H9 (cell line): ENCODE measurements at regions not wholly inside any gene's neighbourhood (a gene's known extent, or its start where the extent isn't known, plus 50 kb on each side); places are given as distances from the start of the nearest gene placed in this dataset.

Source experiments
- DNase-seq: peaks from one replicate; pipeline ENCODE4 v3.0.0-alpha.2; 2017
- H2AFZ ChIP-seq: one replicate; pipeline ENCODE4 v1.6.1; 2013; ENCODE audit warnings: mild to moderate bottlenecking, low read length, control low read depth, moderate library complexity
- H2AK5ac ChIP-seq: 2 replicates; pipeline ENCODE4 v1.6.1; 2013; ENCODE audit warnings: low read length, control low read depth, mixed read lengths; ENCODE audit not compliant: insufficient read length
- H2BK120ac ChIP-seq: one replicate; pipeline ENCODE4 v1.6.1; 2013; ENCODE audit warnings: low read depth, mild to moderate bottlenecking, low read length, control low read depth, inconsistent platforms; ENCODE audit not compliant: poor library complexity, severe bottlenecking
- H2BK12ac ChIP-seq: 2 replicates; pipeline ENCODE4 v1.6.1; 2013; ENCODE audit warnings: low read length, control low read depth, mixed read lengths, low read depth; ENCODE audit not compliant: insufficient read length
- H2BK15ac ChIP-seq: 2 replicates; pipeline ENCODE4 v1.6.1; 2013; ENCODE audit warnings: low read depth, low read length, control low read depth
- H2BK20ac ChIP-seq: one replicate; pipeline ENCODE4 v1.6.1; 2013; ENCODE audit warnings: low read depth, mild to moderate bottlenecking, low read length, control low read depth, inconsistent platforms; ENCODE audit not compliant: poor library complexity, severe bottlenecking
- H2BK5ac ChIP-seq: 2 replicates; pipeline ENCODE4 v1.6.1; 2013; ENCODE audit warnings: low read length, control low read depth, mixed read lengths; ENCODE audit not compliant: insufficient read length
- H3K14ac ChIP-seq: 2 replicates; pipeline ENCODE4 v1.6.1; 2013; ENCODE audit warnings: low read length, control low read depth; ENCODE audit not compliant: insufficient read depth
- H3K18ac ChIP-seq: 2 replicates; pipeline ENCODE4 v1.6.1; 2013; ENCODE audit warnings: low read depth, mild to moderate bottlenecking, mixed read lengths, low read length, control low read depth; ENCODE audit not compliant: insufficient read length
- H3K23ac ChIP-seq: 2 replicates; pipeline ENCODE4 v1.6.1; 2013; ENCODE audit warnings: low read length, control low read depth, mixed read lengths, low read depth; ENCODE audit not compliant: insufficient read length
- H3K23me2 ChIP-seq: 2 replicates; pipeline ENCODE4 v1.6.1; 2013; ENCODE audit warnings: low read depth, mild to moderate bottlenecking, mixed read lengths, low read length, control low read depth; ENCODE audit not compliant: insufficient read length, poor library complexity, severe bottlenecking
- H3K27ac ChIP-seq: 2 replicates; pipeline ENCODE4 v1.5.1; 2013; ENCODE audit warnings: low read length, control low read depth, mixed read lengths, low read depth; ENCODE audit not compliant: insufficient read length
- H3K27me3 ChIP-seq: 2 replicates; pipeline ENCODE4 v1.6.1; 2013; ENCODE audit warnings: low read length, control low read depth, inconsistent platforms; ENCODE audit not compliant: insufficient read depth
- H3K4ac ChIP-seq: 2 replicates; pipeline ENCODE4 v1.6.1; 2013; ENCODE audit warnings: low read depth, mild to moderate bottlenecking, control low read depth, inconsistent platforms, low read length, moderate library complexity
- H3K4me1 ChIP-seq: 2 replicates; pipeline ENCODE4 v1.6.1; 2013; ENCODE audit warnings: low read length, control low read depth, inconsistent platforms; ENCODE audit not compliant: insufficient read depth
- H3K4me2 ChIP-seq: 2 replicates; pipeline ENCODE4 v1.6.1; 2013; ENCODE audit warnings: low read length, control low read depth, mixed read lengths; ENCODE audit not compliant: insufficient read length, insufficient read depth
- H3K56ac ChIP-seq: 2 replicates; pipeline ENCODE4 v1.6.1; 2013; ENCODE audit warnings: low read depth, mild to moderate bottlenecking, mixed read lengths, low read length, control low read depth; ENCODE audit not compliant: insufficient read length
- H3K79me1 ChIP-seq: 2 replicates; pipeline ENCODE4 v1.6.1; 2013; ENCODE audit warnings: low read depth, mild to moderate bottlenecking, moderate library complexity, low read length, control low read depth, inconsistent platforms; ENCODE audit not compliant: insufficient read depth, poor library complexity, severe bottlenecking
- H3K79me2 ChIP-seq: 2 replicates; pipeline ENCODE4 v1.6.1; 2013; ENCODE audit warnings: low read length, control low read depth, inconsistent platforms; ENCODE audit not compliant: insufficient read depth
- H3K9ac ChIP-seq: 2 replicates; pipeline ENCODE4 v1.6.1; 2013; ENCODE audit warnings: low read length, control low read depth, mixed read lengths; ENCODE audit not compliant: insufficient read length; ENCODE audit errors: extremely low read depth
- H3K9me3 ChIP-seq: one replicate; pipeline ENCODE4 v1.6.1; 2013; ENCODE audit warnings: low read depth, low read length, inconsistent platforms; ENCODE audit not compliant: control insufficient read depth
- H3T11ph ChIP-seq: one replicate; pipeline ENCODE4 v1.6.1; 2013; ENCODE audit warnings: mild to moderate bottlenecking, low read length, control low read depth, inconsistent platforms
- H4K20me1 ChIP-seq: one replicate; pipeline ENCODE4 v1.6.1; 2013; ENCODE audit not compliant: control insufficient read depth, insufficient read length, insufficient read depth
- H4K5ac ChIP-seq: 2 replicates; pipeline ENCODE4 v1.6.1; 2013; ENCODE audit warnings: low read depth, mild to moderate bottlenecking, mixed read lengths, low read length, control low read depth; ENCODE audit not compliant: insufficient read length
- H4K8ac ChIP-seq: replicated peaks from 2 replicates; pipeline ENCODE4 v1.6.1; 2013; ENCODE audit warnings: low read length, control low read depth, mixed read lengths, low read depth; ENCODE audit not compliant: insufficient read length
- H4K91ac ChIP-seq: 2 replicates; pipeline ENCODE4 v1.6.1; 2013; ENCODE audit warnings: low read depth, mild to moderate bottlenecking, moderate library complexity, mixed read lengths, low read length, control low read depth; ENCODE audit not compliant: insufficient read length
- H3K27ac Mint-ChIP-seq, 3 experiments: 2 replicates in 2 of 3; 3 replicates in 1 of 3; pipeline ENCODE4 v1.8.0; 2020 to 2021; ENCODE audit warnings: mixed read lengths in 3 of 3, mild to moderate bottlenecking in 1 of 3, moderate library complexity in 1 of 3
- H3K27me3 Mint-ChIP-seq: 2 replicates; pipeline ENCODE4 v1.8.0; 2021; ENCODE audit warnings: low read depth, mild to moderate bottlenecking, moderate library complexity, mixed read lengths
- H3K36me3 Mint-ChIP-seq, 3 experiments: 2 replicates in 2 of 3; 3 replicates in 1 of 3; pipeline ENCODE4 v1.8.0; 2020 to 2021; ENCODE audit warnings: low read depth in 3 of 3, mixed read lengths in 3 of 3; ENCODE audit not compliant: insufficient read depth in 1 of 3
- H3K4me1 Mint-ChIP-seq, 2 experiments: 2 replicates each; pipeline ENCODE4 v1.8.0; 2020; ENCODE audit warnings: mixed read lengths in 2 of 2
- H3K4me3 Mint-ChIP-seq, 2 experiments: 2 replicates in 1 of 2; 3 replicates in 1 of 2; pipeline ENCODE4 v1.8.0; 2020 to 2021; ENCODE audit warnings: mild to moderate bottlenecking in 2 of 2, mixed read lengths in 2 of 2, moderate library complexity in 1 of 2
- H3K9me3 Mint-ChIP-seq, 2 experiments: 2 replicates in 1 of 2; 3 replicates in 1 of 2; pipeline ENCODE4 v1.8.0; 2020; ENCODE audit warnings: mild to moderate bottlenecking in 2 of 2, mixed read lengths in 2 of 2, moderate library complexity in 1 of 2
- WGBS: extraction: QIAGEN DNeasy Blood & Tissue Kit; methylation state at CpG from one replicate; pipeline ENCODE4 v1.1.7; 2013; ENCODE audit warnings: missing lambda C conversion rate, low lambda C conversion rate, mixed read lengths; ENCODE audit not compliant: insufficient read length; ENCODE audit errors: extremely low coverage; 5-methylcytosine and 5-hydroxymethylcytosine counted together
- TF ChIP-seq, protein P1 (sequence below): fragments of 200-600 bp; sonication (generic); conservative IDR thresholded peaks from 3 replicates; pipeline ENCODE4 v1.8.0; 2021; ENCODE audit warnings: antibody characterized with exemption, mild to moderate bottlenecking

DNA sequence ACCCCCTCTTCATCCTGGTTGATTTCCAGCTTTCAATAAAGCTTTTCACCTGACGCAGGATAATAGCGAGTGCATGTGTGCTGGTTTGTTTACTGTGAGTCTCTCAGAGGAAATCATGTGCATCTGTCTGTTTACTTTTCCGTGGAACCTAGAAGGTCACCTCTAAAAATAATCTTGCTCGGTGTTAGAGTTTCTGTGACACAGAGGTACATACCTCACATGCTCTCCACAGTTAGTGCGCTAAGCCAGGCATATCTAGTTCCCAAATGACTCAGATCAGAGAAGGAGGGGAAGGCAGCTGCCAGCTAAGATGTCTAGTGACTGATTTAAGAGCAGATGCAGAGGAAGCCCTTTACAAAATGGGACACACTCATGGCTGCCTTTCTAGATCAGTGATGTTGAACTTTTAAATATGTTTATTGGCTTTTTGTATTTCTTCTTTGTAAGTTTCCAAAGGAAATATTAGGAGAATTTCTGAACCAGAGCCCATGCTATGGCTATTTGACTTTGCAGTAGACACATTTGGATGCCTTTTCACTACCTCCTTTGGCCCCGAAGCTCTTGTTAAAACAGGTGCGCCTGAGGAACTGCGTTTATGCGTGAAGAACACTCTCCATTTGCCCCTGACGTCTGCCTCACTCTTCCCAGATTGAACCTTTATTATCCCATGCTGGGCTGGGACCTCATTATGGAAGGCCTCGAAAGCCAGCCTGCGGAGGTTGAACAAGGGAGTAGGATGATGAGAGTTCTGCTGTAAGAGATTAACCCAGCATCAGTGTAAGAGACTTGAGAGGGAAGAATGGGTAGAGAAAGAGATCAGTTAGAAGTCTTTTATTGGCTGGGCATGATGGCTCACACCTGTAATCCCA, 145.6 kb downstream of the FAM161A start:
- no peaks in the 10 kb centered on the region for H4K20me1 ChIP-seq
- H3K79me2 ChIP-seq = no peaks in the 10 kb centered on the region
- H3K9me3 Mint-ChIP-seq = peaks cover 3 to 6% of the 10 kb centered on the region in 2 experiments; a peak in 3 of 5 replicates
- H3K27ac ChIP-seq = no peak overlapping the region
- H2AFZ ChIP-seq = no peak overlapping the region
- peaks cover 2% of the 10 kb centered on the region; the same call in 1 of the 2 replicates for H3K27me3 Mint-ChIP-seq
- H3K36me3 Mint-ChIP-seq = peaks cover 0 to 2% (median 0%) of the 10 kb centered on the region in 3 experiments; a peak in 1 of 7 replicates
- H3T11ph ChIP-seq = no peak overlapping the region
- H3K23me2 ChIP-seq = no peaks in the 10 kb centered on the region
- H3K4me1 Mint-ChIP-seq = no peaks in the 10 kb centered on the region
- H2BK5ac ChIP-seq = no peak overlapping the region
- no peak overlapping the region for H2BK15ac ChIP-seq
- no peak for DNase-seq
- H3K4me1 ChIP-seq = no peaks in the 10 kb centered on the region
- H4K5ac ChIP-seq = no peak overlapping the region
- peak overlapping the region in 1 of 3 experiments; percentile 5; a peak in 1 of 7 replicates for H3K27ac Mint-ChIP-seq
- no peak overlapping the region for H3K23ac ChIP-seq
- H3K14ac ChIP-seq = no peak overlapping the region
- no peaks in the 10 kb centered on the region for H3K79me1 ChIP-seq
- no peak overlapping the region for H4K91ac ChIP-seq
- H2BK120ac ChIP-seq = no peak overlapping the region
- no peak overlapping the region for H4K8ac ChIP-seq
- WGBS = no CpG with 5 or more reads among the region's 12 CpGs
- no peak overlapping the region for H3K4me3 Mint-ChIP-seq
- H2BK20ac ChIP-seq = no peak overlapping the region
- no peak overlapping the region for H3K9ac ChIP-seq
- no peaks in the 10 kb centered on the region for H3K27me3 ChIP-seq
- TF ChIP-seq, protein P1, sequence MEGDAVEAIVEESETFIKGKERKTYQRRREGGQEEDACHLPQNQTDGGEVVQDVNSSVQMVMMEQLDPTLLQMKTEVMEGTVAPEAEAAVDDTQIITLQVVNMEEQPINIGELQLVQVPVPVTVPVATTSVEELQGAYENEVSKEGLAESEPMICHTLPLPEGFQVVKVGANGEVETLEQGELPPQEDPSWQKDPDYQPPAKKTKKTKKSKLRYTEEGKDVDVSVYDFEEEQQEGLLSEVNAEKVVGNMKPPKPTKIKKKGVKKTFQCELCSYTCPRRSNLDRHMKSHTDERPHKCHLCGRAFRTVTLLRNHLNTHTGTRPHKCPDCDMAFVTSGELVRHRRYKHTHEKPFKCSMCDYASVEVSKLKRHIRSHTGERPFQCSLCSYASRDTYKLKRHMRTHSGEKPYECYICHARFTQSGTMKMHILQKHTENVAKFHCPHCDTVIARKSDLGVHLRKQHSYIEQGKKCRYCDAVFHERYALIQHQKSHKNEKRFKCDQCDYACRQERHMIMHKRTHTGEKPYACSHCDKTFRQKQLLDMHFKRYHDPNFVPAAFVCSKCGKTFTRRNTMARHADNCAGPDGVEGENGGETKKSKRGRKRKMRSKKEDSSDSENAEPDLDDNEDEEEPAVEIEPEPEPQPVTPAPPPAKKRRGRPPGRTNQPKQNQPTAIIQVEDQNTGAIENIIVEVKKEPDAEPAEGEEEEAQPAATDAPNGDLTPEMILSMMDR = no peak
- H2AK5ac ChIP-seq = no peak overlapping the region
- H3K56ac ChIP-seq = no peak overlapping the region
- H3K18ac ChIP-seq = no peak overlapping the region
- H2BK12ac ChIP-seq = no peak overlapping the region
- H3K9me3 ChIP-seq = no peaks in the 10 kb centered on the region
- no peak overlapping the region for H3K4me2 ChIP-seq
- no peak overlapping the region for H3K4ac ChIP-seq
